ENCODE measurements at regions not wholly inside any gene's neighbourhood (a gene's known extent, or its start where the extent isn't known, plus 50 kb on each side); places are given as distances from the start of the nearest gene placed in this dataset.

DNA sequence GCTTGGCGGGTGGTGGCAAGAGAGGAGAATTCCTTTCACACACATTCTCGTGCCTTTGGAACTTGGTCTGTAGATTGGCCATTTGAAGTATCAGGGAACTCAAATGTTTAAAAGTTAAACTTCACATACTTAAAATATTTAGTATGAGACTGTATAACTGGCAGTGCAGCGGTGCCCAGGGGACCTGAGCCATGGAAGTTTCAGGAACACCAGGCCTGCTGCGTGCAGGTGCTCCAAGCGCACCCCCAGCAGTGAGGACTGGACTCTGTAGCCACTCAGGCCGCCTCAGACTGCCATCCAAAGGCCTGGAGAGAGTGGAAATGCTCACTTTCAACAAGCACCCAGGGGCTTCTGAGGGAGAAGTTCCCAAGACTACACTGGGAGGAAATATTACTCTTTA lies 273.5 kb upstream of the IRX2 start:
- DNase-seq = no peak

DNA sequence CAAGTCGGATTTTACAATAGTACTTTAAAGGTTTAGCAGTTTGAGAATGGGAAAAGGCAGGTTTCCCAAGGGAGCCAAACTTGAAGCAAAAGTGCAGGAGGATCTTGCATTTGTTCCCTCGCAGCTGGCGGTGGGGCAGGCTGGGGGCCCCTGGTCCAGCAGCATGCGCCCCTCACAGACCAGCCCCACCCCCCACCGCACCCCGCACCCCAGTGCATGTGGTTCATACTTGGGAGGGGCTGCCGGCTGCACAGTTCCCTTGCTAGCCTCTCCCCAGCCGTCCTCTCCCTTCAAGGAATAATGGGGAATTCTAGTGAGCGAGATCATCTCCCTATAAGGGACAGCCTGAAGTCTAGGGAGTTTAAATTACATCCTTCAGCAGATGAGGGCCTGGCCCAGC lies 273.1 kb upstream of the IRX2 start:
- DNase-seq = no peak
- WGBS (ENCODE audit: insufficient coverage) = no CpG with 5 or more reads among the region's 9 CpGs
- Histone ChIP-seq H3K4me1 (ENCODE audit: control insufficient read depth in 1 of 2, insufficient read depth in 2 of 2, low read length in 2 of 2) (no peaks in the 10 kb centered on the region), H3K9ac (ENCODE audit: insufficient read depth, low read length, poor library complexity, severe bottlenecking) (no peak overlapping the region), H3K9me3 (replicated peaks in 1 of 2; ENCODE audit: control insufficient read depth in 1 of 2, insufficient read depth in 1 of 2, low read length in 2 of 2) (peaks cover 25 to 60% of the 10 kb centered on the region in 2 donors), H3K36me3 (replicated peaks in 1 of 2; ENCODE audit: control insufficient read depth in 1 of 2, insufficient read depth in 2 of 2, low read length in 2 of 2) (no peaks in the 10 kb centered on the region), H3K27ac (ENCODE audit: low read depth in 1 of 2, low read length in 2 of 2) (no peak overlapping the region), H2AFZ (ENCODE audit: insufficient read depth, low read depth, low read length, poor library complexity, severe bottlenecking) (no peak overlapping the region), H3K4me2 (replicated peaks; ENCODE audit: extremely low read depth, low read length, poor library complexity, severe bottlenecking) (no peak overlapping the region), H3K27me3 (ENCODE audit: control insufficient read depth in 2 of 2, insufficient read depth in 2 of 2, low read length in 2 of 2) (no peaks in the 10 kb centered on the region), H4K20me1 (ENCODE audit: insufficient read depth, low read length) (no peaks in the 10 kb centered on the region), H3K79me2 (ENCODE audit: insufficient read depth, low read length) (no peaks in the 10 kb centered on the region), H3K4me3 (replicated peaks in 1 of 3; ENCODE audit: low read depth in 2 of 3, low read length in 3 of 3) (no peak overlapping the region)
- peaks cover 12 to 40% (median 17%) of the 10 kb centered on the region in 7 donors for H3K9me3 Mint-ChIP-seq
- H3K36me3 Mint-ChIP-seq = no peaks in the 10 kb centered on the region
- intact Hi-C loops (cut with micrococcal nuclease) = no loop called here
- H3K27ac Mint-ChIP-seq = no peak overlapping the region
- TF ChIP-seq, protein P1, sequence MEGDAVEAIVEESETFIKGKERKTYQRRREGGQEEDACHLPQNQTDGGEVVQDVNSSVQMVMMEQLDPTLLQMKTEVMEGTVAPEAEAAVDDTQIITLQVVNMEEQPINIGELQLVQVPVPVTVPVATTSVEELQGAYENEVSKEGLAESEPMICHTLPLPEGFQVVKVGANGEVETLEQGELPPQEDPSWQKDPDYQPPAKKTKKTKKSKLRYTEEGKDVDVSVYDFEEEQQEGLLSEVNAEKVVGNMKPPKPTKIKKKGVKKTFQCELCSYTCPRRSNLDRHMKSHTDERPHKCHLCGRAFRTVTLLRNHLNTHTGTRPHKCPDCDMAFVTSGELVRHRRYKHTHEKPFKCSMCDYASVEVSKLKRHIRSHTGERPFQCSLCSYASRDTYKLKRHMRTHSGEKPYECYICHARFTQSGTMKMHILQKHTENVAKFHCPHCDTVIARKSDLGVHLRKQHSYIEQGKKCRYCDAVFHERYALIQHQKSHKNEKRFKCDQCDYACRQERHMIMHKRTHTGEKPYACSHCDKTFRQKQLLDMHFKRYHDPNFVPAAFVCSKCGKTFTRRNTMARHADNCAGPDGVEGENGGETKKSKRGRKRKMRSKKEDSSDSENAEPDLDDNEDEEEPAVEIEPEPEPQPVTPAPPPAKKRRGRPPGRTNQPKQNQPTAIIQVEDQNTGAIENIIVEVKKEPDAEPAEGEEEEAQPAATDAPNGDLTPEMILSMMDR (IDR thresholded peaks at IDR 0.05) = no peak
- H3K4me1 Mint-ChIP-seq = no peaks in the 10 kb centered on the region
- no peak overlapping the region for H3K4me3 Mint-ChIP-seq
- peaks cover 0 to 1% (median 0%) of the 10 kb centered on the region in 3 donors for H3K27me3 Mint-ChIP-seq (ENCODE audit: low read depth in 3 of 3)

More for the DNA sequence above, 273.5 kb upstream of the IRX2 start:
- no peak overlapping the region for H3K4me3 ChIP-seq (replicated peaks in 1 of 3; ENCODE audit: low read depth in 2 of 3, low read length in 3 of 3)
- H2AFZ ChIP-seq (ENCODE audit: insufficient read depth, low read depth, low read length, poor library complexity, severe bottlenecking) = no peak overlapping the region
- H4K20me1 ChIP-seq (ENCODE audit: insufficient read depth, low read length) = no peaks in the 10 kb centered on the region
- H3K36me3 ChIP-seq (replicated peaks in 1 of 2; ENCODE audit: control insufficient read depth in 1 of 2, insufficient read depth in 2 of 2, low read length in 2 of 2) = no peaks in the 10 kb centered on the region
- Mint-ChIP-seq H3K36me3 (no peaks in the 10 kb centered on the region), H3K9me3 (peaks cover 14 to 40% (median 18%) of the 10 kb centered on the region in 7 donors), H3K27me3 (ENCODE audit: low read depth in 3 of 3) (no peaks in the 10 kb centered on the region), H3K4me1 (no peaks in the 10 kb centered on the region), H3K27ac (no peak overlapping the region), H3K4me3 (no peak overlapping the region)
- H3K4me1 ChIP-seq (ENCODE audit: control insufficient read depth in 1 of 2, insufficient read depth in 2 of 2, low read length in 2 of 2) = no peaks in the 10 kb centered on the region
- H3K9me3 ChIP-seq (replicated peaks in 1 of 2; ENCODE audit: control insufficient read depth in 1 of 2, insufficient read depth in 1 of 2, low read length in 2 of 2) = peaks cover 25 to 62% of the 10 kb centered on the region in 2 donors
- H3K27me3 ChIP-seq (ENCODE audit: control insufficient read depth in 2 of 2, insufficient read depth in 2 of 2, low read length in 2 of 2) = no peaks in the 10 kb centered on the region
- H3K79me2 ChIP-seq (ENCODE audit: insufficient read depth, low read length) = no peaks in the 10 kb centered on the region
- no peak overlapping the region for H3K27ac ChIP-seq (ENCODE audit: low read depth in 1 of 2, low read length in 2 of 2)
- no peak overlapping the region for H3K9ac ChIP-seq (ENCODE audit: insufficient read depth, low read length, poor library complexity, severe bottlenecking)
- no peak overlapping the region for H3K4me2 ChIP-seq (replicated peaks; ENCODE audit: extremely low read depth, low read length, poor library complexity, severe bottlenecking)
- intact Hi-C loops (cut with micrococcal nuclease) = no loop called here
- TF ChIP-seq, protein P1 (IDR thresholded peaks at IDR 0.05) = no peak
- WGBS (ENCODE audit: insufficient coverage) = 67% methylated on average over 4 of the region's 6 CpGs
